AG04449 (cell line): ENCODE measurements at regions not wholly inside any gene's neighbourhood (a gene's known extent, or its start where the extent isn't known, plus 50 kb on each side); places are given as distances from the start of the nearest gene placed in this dataset.

ENCODE experiments used
- CTCF ChIA-PET: fragments of 350-600 bp; formaldehyde crosslinking; extraction: SDS; loops from one replicate; lab custom pipeline; 2021; ENCODE audit warnings: antibody characterized with exemption; lab: Yijun Ruan, JAX
- POLR2A ChIA-PET: fragments of 400-600, 350-600 bp; formaldehyde crosslinking; extraction: SDS; loops from one replicate; lab custom pipeline; 2020; ENCODE audit warnings: antibody characterized with exemption, inconsistent platforms; lab: Yijun Ruan, JAX
- DNase-seq: peaks from one replicate; pipeline ENCODE4 v3.0.0-alpha.2; 2010; ENCODE audit warnings: low read depth, low spot score
- H3K4me3 ChIP-seq: 2 replicates; pipeline ENCODE4 v1.5.1; 2011; ENCODE audit warnings: low read depth, mild to moderate bottlenecking, control low read depth, low read length
- TF ChIP-seq, protein P1 (sequence below): IDR thresholded peaks from one replicate; pipeline ENCODE4 v1.5.1; 2011; ENCODE audit warnings: mild to moderate bottlenecking, moderate library complexity, low read length, control low read depth, inconsistent platforms; ENCODE audit not compliant: insufficient read depth; ENCODE audit errors: missing control alignments

DNA sequence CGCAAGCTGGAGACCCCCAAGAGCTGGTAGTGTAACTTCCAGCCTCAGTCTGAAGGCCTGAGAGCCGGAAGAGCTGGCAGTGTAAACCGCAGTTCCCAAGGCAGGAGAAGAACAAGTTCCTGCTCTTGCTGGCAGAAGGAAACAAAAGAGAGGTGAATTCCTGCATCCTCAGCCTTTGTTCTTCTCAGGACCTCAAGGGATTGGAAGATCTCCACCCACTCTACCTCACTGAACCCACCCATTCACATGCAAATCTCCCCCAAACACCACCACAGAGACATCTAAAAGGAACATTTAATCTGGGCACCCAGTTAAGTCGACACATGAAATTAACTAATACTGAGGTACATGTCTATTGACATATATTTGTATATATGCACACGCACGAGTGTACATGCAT, 1310.3 kb downstream of the TBC1D22A start:
- CTCF ChIA-PET, result interaction anchor here (0.6 kb wide), 1 partner anchor 16 kb away, joined by 4 read pairs; no protein-coding TSS in a partner anchor
- DNase-seq, result no peak

DNA sequence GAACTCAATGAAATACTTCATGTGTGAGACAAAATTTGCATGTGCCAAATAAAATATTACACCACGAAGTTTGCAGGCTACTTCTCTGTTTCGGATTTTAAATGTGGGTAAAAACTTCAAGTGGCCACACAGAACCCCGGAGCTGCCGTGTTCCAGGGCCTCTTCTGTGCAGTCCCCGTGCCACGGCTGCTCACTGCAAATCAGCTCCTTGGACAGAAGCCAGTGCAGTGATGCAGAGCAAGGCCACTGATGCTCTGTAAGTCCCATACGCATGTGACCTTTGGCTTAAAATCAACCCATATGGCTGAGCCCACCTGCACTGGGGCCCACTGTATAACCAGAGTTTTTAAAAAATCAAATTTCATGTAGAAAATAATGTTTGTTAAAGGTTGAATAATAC, 1309.4 kb downstream of the TBC1D22A start:
- TF ChIP-seq, protein P1, sequence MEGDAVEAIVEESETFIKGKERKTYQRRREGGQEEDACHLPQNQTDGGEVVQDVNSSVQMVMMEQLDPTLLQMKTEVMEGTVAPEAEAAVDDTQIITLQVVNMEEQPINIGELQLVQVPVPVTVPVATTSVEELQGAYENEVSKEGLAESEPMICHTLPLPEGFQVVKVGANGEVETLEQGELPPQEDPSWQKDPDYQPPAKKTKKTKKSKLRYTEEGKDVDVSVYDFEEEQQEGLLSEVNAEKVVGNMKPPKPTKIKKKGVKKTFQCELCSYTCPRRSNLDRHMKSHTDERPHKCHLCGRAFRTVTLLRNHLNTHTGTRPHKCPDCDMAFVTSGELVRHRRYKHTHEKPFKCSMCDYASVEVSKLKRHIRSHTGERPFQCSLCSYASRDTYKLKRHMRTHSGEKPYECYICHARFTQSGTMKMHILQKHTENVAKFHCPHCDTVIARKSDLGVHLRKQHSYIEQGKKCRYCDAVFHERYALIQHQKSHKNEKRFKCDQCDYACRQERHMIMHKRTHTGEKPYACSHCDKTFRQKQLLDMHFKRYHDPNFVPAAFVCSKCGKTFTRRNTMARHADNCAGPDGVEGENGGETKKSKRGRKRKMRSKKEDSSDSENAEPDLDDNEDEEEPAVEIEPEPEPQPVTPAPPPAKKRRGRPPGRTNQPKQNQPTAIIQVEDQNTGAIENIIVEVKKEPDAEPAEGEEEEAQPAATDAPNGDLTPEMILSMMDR, result no peak
- H3K4me3 ChIP-seq, result no peak overlapping the region
- ChIA-PET POLR2A (no interaction called here), CTCF (no interaction called here)
- DNase-seq, result no peak

More for the DNA sequence above, 1310.3 kb downstream of the TBC1D22A start:
- TF ChIP-seq, protein P1, result no peak
- H3K4me3 ChIP-seq, result no peak overlapping the region
- POLR2A ChIA-PET, result no interaction called here

DNA sequence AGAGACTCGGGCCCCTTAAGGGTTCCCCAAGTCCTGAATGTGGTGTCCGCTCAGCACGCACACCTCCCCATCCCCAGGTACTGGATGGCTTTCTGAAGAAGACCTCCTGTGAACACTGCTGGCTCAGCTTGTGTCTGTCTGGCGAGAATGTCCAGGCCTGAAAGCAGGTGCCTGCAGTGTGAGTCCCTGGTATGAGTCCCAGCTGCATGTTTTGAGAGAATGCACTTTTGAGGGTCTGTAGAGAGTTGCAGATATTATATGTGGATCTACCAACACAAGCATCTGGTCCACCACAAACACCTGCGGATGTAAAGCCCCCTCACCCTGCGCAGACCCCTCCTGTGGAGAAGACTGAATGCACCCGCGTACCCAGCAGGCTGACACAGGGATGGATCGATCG, 1308.9 kb downstream of the TBC1D22A start:
- ChIA-PET POLR2A (no interaction called here), CTCF (no interaction called here)
- no peak for DNase-seq
- TF ChIP-seq, protein P1, result no peak
- H3K4me3 ChIP-seq, result no peak overlapping the region

DNA sequence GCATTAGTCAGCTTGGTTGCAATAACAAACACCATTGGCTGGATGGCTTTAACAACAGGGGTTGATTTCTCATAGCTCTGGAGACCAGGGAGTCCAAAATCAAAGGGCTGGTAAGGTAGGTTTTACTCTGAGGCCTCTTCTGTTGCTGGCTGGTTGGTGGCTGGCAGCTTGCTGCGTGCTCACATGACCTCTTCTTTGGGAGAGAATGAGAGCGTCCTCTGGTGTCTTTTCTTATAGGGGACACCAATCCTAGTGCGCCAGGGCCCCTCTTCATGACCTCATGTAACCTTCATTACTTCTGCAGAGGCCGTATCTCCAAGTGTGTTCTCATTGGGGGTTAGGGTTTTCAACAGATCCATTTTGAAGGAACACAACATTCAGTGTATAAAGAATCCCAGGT, 1308.3 kb downstream of the TBC1D22A start:
- CTCF ChIA-PET, result no interaction called here
- no peak overlapping the region for H3K4me3 ChIP-seq
- TF ChIP-seq, protein P1, result no peak
- POLR2A ChIA-PET, result no interaction called here
- DNase-seq, result no peak

DNA sequence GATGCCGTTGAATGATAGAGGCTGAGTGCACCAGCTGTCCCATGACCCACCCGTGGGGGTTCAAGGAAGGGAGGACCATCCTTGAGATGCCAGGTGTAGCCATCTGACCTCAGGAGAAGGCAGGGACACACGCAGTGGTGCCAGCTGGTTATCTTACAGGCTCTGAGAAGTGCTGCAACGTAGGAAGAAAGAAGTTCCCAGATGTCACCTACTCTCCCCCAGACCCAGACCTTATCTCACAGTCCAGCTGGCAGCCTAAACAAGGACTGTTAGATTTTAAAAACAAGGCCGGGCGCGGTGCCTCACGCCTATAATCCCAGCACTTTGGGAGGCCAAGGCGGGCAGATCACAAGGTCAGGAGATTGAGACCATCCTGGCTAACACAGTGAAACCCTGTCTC, 1307.6 kb downstream of the TBC1D22A start:
- CTCF ChIA-PET, result no interaction called here
- TF ChIP-seq, protein P1, result no peak
- no peak for DNase-seq
- no peak overlapping the region for H3K4me3 ChIP-seq
- POLR2A ChIA-PET, result no interaction called here

DNA sequence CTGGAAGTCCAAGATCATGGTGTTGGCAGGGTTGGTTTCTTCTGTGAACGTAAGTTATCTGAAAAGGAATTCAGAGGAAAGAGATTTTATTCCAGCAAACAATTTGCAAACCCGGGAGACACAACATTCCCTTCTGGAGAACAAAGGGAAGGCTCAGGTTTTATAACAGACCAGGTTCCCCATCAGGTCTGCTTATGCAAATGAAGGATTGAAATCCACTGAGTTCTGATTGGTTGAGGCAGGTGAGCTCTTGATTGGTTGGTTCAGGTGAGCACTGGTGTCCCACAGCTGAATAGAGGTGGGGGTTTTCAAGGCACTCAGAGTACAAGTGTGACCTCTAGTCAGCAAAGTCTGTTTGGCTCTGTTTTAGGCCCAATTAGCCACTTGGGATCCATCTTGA, 1306.8 kb downstream of the TBC1D22A start:
- TF ChIP-seq, protein P1, result no peak
- DNase-seq, result no peak
- CTCF ChIA-PET, result no interaction called here
- H3K4me3 ChIP-seq, result no peak overlapping the region
- POLR2A ChIA-PET, result no interaction called here
